Bronchial epithelial cell (primary cell): ENCODE measurements at regions not wholly inside any gene's neighbourhood (a gene's known extent, or its start where the extent isn't known, plus 50 kb on each side); places are given as distances from the start of the nearest gene placed in this dataset.

Source experiments
- DNase-seq: peaks from one replicate; pipeline ENCODE4 v3.0.0-alpha.2; 2010; ENCODE audit warnings: low read depth
- FAIRE-seq: peaks from 2 replicates; lab custom pipeline; 2011; peaks lifted over from hg19 to GRCh38; lab: Jason Lieb, UNC
- H3K27me3 ChIP-seq: 2 replicates; pipeline ENCODE4 v1.5.1; 2011; ENCODE audit warnings: low read length; ENCODE audit not compliant: control insufficient read depth, insufficient read depth
- H3K36me3 ChIP-seq: 2 replicates; pipeline ENCODE4 v1.5.1; 2011; ENCODE audit warnings: low read length; ENCODE audit not compliant: control insufficient read depth, insufficient read depth
- H3K4me3 ChIP-seq: 2 replicates; pipeline ENCODE4 v1.5.1; 2011; ENCODE audit warnings: mild to moderate bottlenecking, low read depth, low read length, control low read depth
- CTCF ChIP-seq: IDR thresholded peaks from 2 replicates; pipeline ENCODE4 v1.5.1; 2011; ENCODE audit warnings: mild to moderate bottlenecking, moderate library complexity, low read length, control low read depth, inconsistent platforms; ENCODE audit not compliant: insufficient read depth, severe bottlenecking

- Histone ChIP-seq H3K4me3 (no peak overlapping the region), H3K36me3 (no peaks in the 10 kb centered on the region), H3K27me3 (peaks cover 12% of the 10 kb centered on the region)
- no peak for FAIRE-seq
- peak; percentile 18 for DNase-seq
- TF ChIP-seq CTCF: no peak
Observed at GRCh38 chr10:79004311-79004710, 64.5 kb upstream of the ZMIZ1 start.

GRCh38 chr10:79005126-79005810, 63.5 kb upstream of the ZMIZ1 start:
- Histone ChIP-seq H3K36me3 (no peaks in the 10 kb centered on the region), H3K4me3 (no peak overlapping the region), H3K27me3 (peaks cover 12% of the 10 kb centered on the region)
- TF ChIP-seq CTCF: no peak
- FAIRE-seq: no peak
- DNase-seq: no peak

GRCh38 chr10:79007018-79007417, 61.7 kb upstream of the ZMIZ1 start:
- FAIRE-seq (no peak), DNase-seq (no peak)
- Histone ChIP-seq H3K4me3 (no peak overlapping the region), H3K36me3 (no peaks in the 10 kb centered on the region), H3K27me3 (peaks cover 12% of the 10 kb centered on the region)
- no peak for TF ChIP-seq CTCF

GRCh38 chr10:79007421-79008319, 61.1 kb upstream of the ZMIZ1 start:
- H3K4me3 ChIP-seq: no peak overlapping the region
- peaks cover 14% of the 10 kb centered on the region for H3K27me3 ChIP-seq
- no peak for TF ChIP-seq CTCF
- FAIRE-seq: peak; percentile 80
- no peaks in the 10 kb centered on the region for H3K36me3 ChIP-seq
- peak; percentile 10 for DNase-seq

GRCh38 chr10:79009145-79009544, 59.6 kb upstream of the ZMIZ1 start:
- TF ChIP-seq CTCF: no peak
- FAIRE-seq (no peak), DNase-seq (no peak)
- H3K4me3 ChIP-seq: no peak overlapping the region
- peaks cover 11% of the 10 kb centered on the region for H3K27me3 ChIP-seq
- H3K36me3 ChIP-seq: no peaks in the 10 kb centered on the region
